K562 (cell line): ENCODE measurements at regions not wholly inside any gene's neighbourhood (a gene's known extent, or its start where the extent isn't known, plus 50 kb on each side); places are given as distances from the start of the nearest gene placed in this dataset.

Experiments
- KDM4B ChIP-seq, 2 experiments: fragments of 450-650 bp in 1 of 2; sonication (generic) in 1 of 2; IDR thresholded peaks; 2 replicates each; pipeline ENCODE4 v1.6.1; 2016 to 2017; ENCODE audit warnings: borderline replicate concordance in 2 of 2, antibody characterized with exemption in 1 of 2, low read depth in 1 of 2, mild to moderate bottlenecking in 1 of 2
- TF ChIP-seq, protein P1 (sequence below), 2 experiments: fragments of 450-650 bp in 1 of 2; sonication (generic) in 1 of 2; formaldehyde crosslinking in 1 of 2; IDR thresholded peaks; 2 replicates each; pipeline versions ENCODE4 v1.7.1 to v1.9.0; 2016 to 2022; ENCODE audit warnings: inconsistent platforms in 1 of 2, mild to moderate bottlenecking in 1 of 2, missing genetic modification reagents in 1 of 2

DNA sequence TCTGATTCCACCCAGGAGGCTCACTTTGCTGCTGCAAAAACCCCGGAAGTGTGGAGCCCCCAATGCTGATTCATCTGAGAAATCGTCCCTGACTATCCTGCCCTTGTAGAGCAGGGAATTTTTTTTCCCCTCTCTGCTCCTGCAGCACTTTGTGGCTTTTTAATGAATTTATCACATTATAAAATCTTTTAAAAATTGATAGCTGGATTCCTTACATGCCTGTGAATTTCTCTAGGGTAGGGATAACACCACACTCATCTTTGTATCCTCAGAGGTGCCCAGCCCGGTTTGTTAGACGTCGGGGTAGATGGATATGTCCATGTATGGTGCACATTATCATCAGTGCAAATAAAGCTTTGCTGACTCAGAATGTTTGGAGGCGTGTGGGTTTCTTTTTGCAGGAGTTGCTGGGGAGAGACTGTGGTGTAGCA lies 185.7 kb downstream of the STK31 start (continued):
- TF ChIP-seq, protein P1, sequence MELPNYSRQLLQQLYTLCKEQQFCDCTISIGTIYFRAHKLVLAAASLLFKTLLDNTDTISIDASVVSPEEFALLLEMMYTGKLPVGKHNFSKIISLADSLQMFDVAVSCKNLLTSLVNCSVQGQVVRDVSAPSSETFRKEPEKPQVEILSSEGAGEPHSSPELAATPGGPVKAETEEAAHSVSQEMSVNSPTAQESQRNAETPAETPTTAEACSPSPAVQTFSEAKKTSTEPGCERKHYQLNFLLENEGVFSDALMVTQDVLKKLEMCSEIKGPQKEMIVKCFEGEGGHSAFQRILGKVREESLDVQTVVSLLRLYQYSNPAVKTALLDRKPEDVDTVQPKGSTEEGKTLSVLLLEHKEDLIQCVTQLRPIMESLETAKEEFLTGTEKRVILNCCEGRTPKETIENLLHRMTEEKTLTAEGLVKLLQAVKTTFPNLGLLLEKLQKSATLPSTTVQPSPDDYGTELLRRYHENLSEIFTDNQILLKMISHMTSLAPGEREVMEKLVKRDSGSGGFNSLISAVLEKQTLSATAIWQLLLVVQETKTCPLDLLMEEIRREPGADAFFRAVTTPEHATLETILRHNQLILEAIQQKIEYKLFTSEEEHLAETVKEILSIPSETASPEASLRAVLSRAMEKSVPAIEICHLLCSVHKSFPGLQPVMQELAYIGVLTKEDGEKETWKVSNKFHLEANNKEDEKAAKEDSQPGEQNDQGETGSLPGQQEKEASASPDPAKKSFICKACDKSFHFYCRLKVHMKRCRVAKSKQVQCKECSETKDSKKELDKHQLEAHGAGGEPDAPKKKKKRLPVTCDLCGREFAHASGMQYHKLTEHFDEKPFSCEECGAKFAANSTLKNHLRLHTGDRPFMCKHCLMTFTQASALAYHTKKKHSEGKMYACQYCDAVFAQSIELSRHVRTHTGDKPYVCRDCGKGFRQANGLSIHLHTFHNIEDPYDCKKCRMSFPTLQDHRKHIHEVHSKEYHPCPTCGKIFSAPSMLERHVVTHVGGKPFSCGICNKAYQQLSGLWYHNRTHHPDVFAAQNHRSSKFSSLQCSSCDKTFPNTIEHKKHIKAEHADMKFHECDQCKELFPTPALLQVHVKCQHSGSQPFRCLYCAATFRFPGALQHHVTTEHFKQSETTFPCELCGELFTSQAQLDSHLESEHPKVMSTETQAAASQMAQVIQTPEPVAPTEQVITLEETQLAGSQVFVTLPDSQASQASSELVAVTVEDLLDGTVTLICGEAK (IDR thresholded peaks at IDR 0.05), result 0 out of 2 replicates have a peak, but pooled peaks have one; percentile 24
- TF ChIP-seq, protein P1 (CRISPR knock-in tag; IDR thresholded peaks at IDR 0.05), result no peak
- TF ChIP-seq KDM4B (IDR thresholded peaks at IDR 0.05; ENCODE audit: borderline replicate concordance in 2 of 2, low read depth in 1 of 2), result no peak
- TF ChIP-seq, all 486 proteins: peak for 1
